ENCODE measurements at regions not wholly inside any gene's neighbourhood (a gene's known extent, or its start where the extent isn't known, plus 50 kb on each side); places are given as distances from the start of the nearest gene placed in this dataset.

DNA sequence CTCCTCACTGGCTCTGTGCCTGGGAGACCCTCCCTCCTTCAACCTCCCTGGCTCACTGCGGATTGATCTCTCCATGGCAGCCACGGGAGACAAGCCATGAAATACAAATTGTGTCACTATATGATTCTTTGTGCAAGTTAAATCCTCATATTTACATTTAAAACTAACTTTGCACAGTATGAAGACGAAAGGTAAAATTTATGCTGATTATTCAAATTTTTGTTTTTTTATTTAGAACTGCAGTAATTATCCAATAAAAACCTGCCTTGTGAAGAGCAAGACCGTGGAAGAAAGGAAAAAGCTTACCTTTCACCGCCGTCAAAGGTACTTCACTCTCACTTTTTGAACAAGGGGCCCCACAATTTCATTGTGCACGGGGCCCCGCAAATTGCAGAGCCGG lies 436.9 kb downstream of the EIPR1 start:
- Mint-ChIP-seq H3K9me3 (ENCODE audit: unreplicated experiment) (peaks cover 17% of the 10 kb centered on the region), H3K27me3 (ENCODE audit: insufficient read depth, unreplicated experiment) (no peaks in the 10 kb centered on the region), H3K4me3 (ENCODE audit: unreplicated experiment) (no peak overlapping the region), H3K27ac (ENCODE audit: low read depth, unreplicated experiment) (no peak overlapping the region), H3K36me3 (ENCODE audit: insufficient read depth, unreplicated experiment) (no peaks in the 10 kb centered on the region), H3K4me1 (ENCODE audit: insufficient read depth, unreplicated experiment) (no peaks in the 10 kb centered on the region)
- no TSS peak for BruUV-seq (replicated peaks)
- intact Hi-C loops (cut with micrococcal nuclease): no loop called here
- no peak for DNase-seq (ENCODE audit: unreplicated experiment)
- POLR2A ChIA-PET: no interaction called here
- TF ChIP-seq, protein P1, sequence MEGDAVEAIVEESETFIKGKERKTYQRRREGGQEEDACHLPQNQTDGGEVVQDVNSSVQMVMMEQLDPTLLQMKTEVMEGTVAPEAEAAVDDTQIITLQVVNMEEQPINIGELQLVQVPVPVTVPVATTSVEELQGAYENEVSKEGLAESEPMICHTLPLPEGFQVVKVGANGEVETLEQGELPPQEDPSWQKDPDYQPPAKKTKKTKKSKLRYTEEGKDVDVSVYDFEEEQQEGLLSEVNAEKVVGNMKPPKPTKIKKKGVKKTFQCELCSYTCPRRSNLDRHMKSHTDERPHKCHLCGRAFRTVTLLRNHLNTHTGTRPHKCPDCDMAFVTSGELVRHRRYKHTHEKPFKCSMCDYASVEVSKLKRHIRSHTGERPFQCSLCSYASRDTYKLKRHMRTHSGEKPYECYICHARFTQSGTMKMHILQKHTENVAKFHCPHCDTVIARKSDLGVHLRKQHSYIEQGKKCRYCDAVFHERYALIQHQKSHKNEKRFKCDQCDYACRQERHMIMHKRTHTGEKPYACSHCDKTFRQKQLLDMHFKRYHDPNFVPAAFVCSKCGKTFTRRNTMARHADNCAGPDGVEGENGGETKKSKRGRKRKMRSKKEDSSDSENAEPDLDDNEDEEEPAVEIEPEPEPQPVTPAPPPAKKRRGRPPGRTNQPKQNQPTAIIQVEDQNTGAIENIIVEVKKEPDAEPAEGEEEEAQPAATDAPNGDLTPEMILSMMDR (IDR thresholded peaks at IDR 0.05; ENCODE audit: unreplicated experiment): no peak
- CTCF ChIA-PET: no interaction called here

DNA sequence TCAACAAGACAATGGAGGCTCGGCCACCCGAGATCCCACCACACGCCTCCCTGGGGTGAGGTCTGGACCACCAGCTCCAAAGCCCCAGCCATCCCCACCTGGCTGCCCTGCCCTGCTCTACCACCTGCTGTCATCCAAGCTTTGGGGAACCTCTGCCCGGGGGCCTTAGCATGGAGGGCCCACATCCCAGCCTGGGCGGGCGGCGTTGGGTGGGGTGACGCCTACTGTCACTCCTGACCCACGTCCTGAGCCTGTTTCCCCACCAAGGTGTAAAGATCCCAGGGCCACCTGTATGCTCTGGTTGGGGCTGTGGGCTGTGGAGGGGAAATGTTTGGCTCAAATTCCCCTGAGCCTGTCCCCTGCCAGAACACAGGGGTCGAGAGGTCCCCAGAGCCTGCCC lies 437.6 kb downstream of the EIPR1 start:
- POLR2A ChIA-PET: no interaction called here
- no TSS peak for BruUV-seq (replicated peaks)
- H3K9me3 Mint-ChIP-seq (ENCODE audit: unreplicated experiment): peaks cover 12% of the 10 kb centered on the region
- no peaks in the 10 kb centered on the region for H3K36me3 Mint-ChIP-seq (ENCODE audit: insufficient read depth, unreplicated experiment)
- CTCF ChIA-PET: no interaction called here
- no peaks in the 10 kb centered on the region for H3K4me1 Mint-ChIP-seq (ENCODE audit: insufficient read depth, unreplicated experiment)
- H3K27me3 Mint-ChIP-seq (ENCODE audit: insufficient read depth, unreplicated experiment): no peaks in the 10 kb centered on the region
- TF ChIP-seq, protein P1 (IDR thresholded peaks at IDR 0.05; ENCODE audit: unreplicated experiment): no peak
- DNase-seq (ENCODE audit: unreplicated experiment): no peak
- H3K27ac Mint-ChIP-seq (ENCODE audit: low read depth, unreplicated experiment): no peak overlapping the region
- no peak overlapping the region for H3K4me3 Mint-ChIP-seq (ENCODE audit: unreplicated experiment)
- intact Hi-C loops (cut with micrococcal nuclease): no loop called here

DNA sequence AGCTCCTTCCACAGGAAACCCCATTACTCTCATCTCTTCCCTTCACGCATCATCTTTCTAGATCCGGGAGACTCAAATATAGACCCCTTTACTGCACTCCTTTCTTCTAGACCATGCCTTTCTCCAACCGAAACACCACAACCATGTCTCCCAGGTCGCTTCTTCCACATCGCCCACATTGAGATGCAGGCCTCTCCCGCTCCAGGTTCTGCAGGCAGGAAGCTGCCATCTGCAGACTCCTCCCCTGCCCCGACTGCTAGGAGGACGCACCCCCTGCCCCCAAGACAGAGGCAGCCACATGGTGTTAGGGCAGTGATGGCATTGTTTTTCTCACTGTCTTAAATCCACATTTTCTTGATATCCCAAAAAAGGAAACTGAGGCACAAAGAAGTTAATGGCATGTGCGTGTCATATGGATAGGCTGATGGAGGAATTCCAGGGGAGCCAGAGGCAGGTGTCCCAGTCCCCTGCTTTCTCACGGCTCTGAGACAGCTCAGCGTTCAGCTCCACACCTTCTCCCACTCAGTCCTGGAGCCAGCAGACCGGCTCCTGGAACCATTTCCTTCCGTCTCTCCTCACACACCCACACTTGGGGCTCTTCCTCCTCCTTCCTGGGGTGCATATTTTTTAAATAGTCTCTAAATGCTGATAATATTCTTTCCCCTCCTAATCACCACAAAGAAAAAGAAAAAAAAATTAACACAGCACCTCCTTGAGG lies 438.4 kb downstream of the EIPR1 start:
- Mint-ChIP-seq H3K9me3 (ENCODE audit: unreplicated experiment) (peaks cover 9% of the 10 kb centered on the region), H3K36me3 (ENCODE audit: insufficient read depth, unreplicated experiment) (no peaks in the 10 kb centered on the region), H3K27me3 (ENCODE audit: insufficient read depth, unreplicated experiment) (no peaks in the 10 kb centered on the region), H3K4me1 (ENCODE audit: insufficient read depth, unreplicated experiment) (no peaks in the 10 kb centered on the region), H3K27ac (ENCODE audit: low read depth, unreplicated experiment) (no peak overlapping the region), H3K4me3 (ENCODE audit: unreplicated experiment) (no peak overlapping the region)
- no TSS peak for BruUV-seq (replicated peaks)
- ChIA-PET CTCF (no interaction called here), POLR2A (no interaction called here)
- intact Hi-C loops (cut with micrococcal nuclease): no loop called here
- TF ChIP-seq, protein P1 (IDR thresholded peaks at IDR 0.05; ENCODE audit: unreplicated experiment): no peak
- no peak for DNase-seq (ENCODE audit: unreplicated experiment)

DNA sequence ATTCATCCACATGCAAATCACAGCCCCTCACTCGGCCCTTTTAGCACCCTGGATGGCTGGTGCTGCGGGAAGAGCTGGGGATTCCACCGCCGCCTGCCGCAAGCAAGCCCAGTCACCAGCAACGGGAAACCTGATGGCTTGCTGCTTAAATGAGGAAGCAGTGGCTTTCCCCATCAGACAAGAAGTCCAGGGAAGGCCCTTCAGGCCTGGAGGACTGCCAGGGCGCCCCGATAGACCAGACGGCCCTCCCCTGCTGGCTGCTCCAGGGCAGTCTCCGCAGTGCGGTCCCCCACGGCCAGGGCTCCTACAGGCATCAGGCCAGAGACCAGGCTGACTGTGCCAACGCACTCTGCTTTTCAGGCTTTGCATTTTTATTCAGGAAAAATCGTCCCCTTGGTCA lies 439.1 kb downstream of the EIPR1 start:
- intact Hi-C loops (cut with micrococcal nuclease): no loop called here
- Mint-ChIP-seq H3K27me3 (ENCODE audit: insufficient read depth, unreplicated experiment) (no peaks in the 10 kb centered on the region), H3K4me3 (ENCODE audit: unreplicated experiment) (no peak overlapping the region), H3K9me3 (ENCODE audit: unreplicated experiment) (peaks cover 9% of the 10 kb centered on the region), H3K4me1 (ENCODE audit: insufficient read depth, unreplicated experiment) (no peaks in the 10 kb centered on the region), H3K36me3 (ENCODE audit: insufficient read depth, unreplicated experiment) (no peaks in the 10 kb centered on the region), H3K27ac (ENCODE audit: low read depth, unreplicated experiment) (no peak overlapping the region)
- DNase-seq (ENCODE audit: unreplicated experiment): no peak
- TF ChIP-seq, protein P1 (IDR thresholded peaks at IDR 0.05; ENCODE audit: unreplicated experiment): no peak
- no TSS peak for BruUV-seq (replicated peaks)
- CTCF ChIA-PET: no interaction called here
- POLR2A ChIA-PET: no interaction called here

Data from MCF 10A (cell line).